ENCODE measurements at regions not wholly inside any gene's neighbourhood (a gene's known extent, or its start where the extent isn't known, plus 50 kb on each side); places are given as distances from the start of the nearest gene placed in this dataset.

DNA sequence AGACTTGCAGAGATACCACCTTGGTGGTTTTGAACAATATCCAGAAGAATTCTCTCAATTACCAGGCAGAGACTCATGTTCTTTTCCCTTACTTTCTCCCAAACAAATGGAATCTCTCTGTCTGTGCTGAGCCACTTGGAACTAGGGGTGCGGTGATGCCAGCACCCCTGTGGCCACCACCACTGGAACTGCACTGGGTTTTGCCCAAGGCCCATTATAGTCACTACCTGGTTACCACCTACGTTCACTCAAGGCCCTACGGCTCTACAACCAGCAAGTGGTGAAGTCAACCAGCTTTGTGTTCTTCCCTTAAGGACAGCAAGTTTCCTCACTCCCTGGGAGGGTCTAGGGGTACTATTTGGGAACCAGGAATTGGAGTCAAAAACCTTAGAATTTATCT is 1183.7 kb downstream of the FSTL5 start:
- Histone ChIP-seq H3K27me3 (ENCODE audit: control insufficient read depth in 2 of 2, insufficient read depth in 2 of 2, low read length in 2 of 2) (no peaks in the 10 kb centered on the region), H3K9ac (ENCODE audit: low read depth in 1 of 2, low read length in 2 of 2) (no peak overlapping the region), H3K4me3 (ENCODE audit: low read length in 2 of 2) (no peak overlapping the region), H3K4me1 (ENCODE audit: control insufficient read depth in 2 of 2, insufficient read depth in 2 of 2, low read length in 2 of 2) (no peaks in the 10 kb centered on the region), H3K27ac (ENCODE audit: low read depth in 2 of 2, low read length in 2 of 2) (no peak overlapping the region), H3K36me3 (ENCODE audit: control insufficient read depth in 2 of 2, insufficient read depth in 2 of 2, low read length in 2 of 2) (no peaks in the 10 kb centered on the region), H3K9me3 (ENCODE audit: control insufficient read depth in 2 of 2, low read length in 2 of 2) (no peaks in the 10 kb centered on the region)

DNA sequence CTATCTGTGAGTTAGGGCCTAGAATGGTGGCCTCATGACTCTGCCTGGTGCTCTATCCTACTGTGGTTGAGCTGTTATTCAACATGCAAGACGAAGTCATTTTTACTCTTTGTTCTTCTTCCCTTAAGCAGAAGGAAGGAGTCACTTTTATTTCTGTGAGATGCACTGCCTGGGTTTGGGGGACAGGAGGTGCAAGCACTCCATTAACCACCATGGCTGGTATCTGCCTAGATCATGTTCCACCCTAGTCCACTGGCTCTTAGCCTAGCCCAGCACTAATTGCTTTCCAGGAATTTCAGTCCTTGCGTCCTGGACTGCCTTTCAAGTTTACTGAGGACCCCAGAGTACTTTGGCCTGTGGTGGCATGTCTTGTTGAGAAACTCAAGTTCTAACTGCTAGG is 1182.7 kb downstream of the FSTL5 start:
- Histone ChIP-seq H3K27ac (ENCODE audit: low read depth in 2 of 2, low read length in 2 of 2) (no peak overlapping the region), H3K4me3 (ENCODE audit: low read length in 2 of 2) (no peak overlapping the region), H3K27me3 (ENCODE audit: control insufficient read depth in 2 of 2, insufficient read depth in 2 of 2, low read length in 2 of 2) (no peaks in the 10 kb centered on the region), H3K9me3 (ENCODE audit: control insufficient read depth in 2 of 2, low read length in 2 of 2) (no peaks in the 10 kb centered on the region), H3K9ac (ENCODE audit: low read depth in 1 of 2, low read length in 2 of 2) (no peak overlapping the region), H3K36me3 (ENCODE audit: control insufficient read depth in 2 of 2, insufficient read depth in 2 of 2, low read length in 2 of 2) (no peaks in the 10 kb centered on the region), H3K4me1 (ENCODE audit: control insufficient read depth in 2 of 2, insufficient read depth in 2 of 2, low read length in 2 of 2) (no peaks in the 10 kb centered on the region)

DNA sequence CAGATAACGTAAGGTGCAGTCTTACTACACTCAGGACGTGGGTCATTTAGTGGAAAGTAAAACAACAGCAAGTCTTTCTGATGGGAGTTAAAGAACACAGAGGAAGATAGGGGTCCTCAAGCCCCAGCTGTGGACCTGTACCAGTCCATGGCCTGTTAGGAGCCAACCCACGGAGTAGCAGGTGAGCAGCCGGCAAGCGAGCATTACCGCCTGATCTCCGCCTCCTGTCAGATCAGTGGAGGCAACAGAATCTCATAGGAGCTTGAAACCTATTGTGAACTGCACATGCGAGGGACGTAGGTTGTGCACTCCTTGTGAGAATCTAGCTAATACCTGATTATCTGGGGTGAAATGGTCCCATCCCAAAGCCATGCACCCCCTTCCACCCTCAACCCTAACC is 1180.8 kb downstream of the FSTL5 start:
- no peak overlapping the region for H3K27ac ChIP-seq (ENCODE audit: low read depth in 2 of 2, low read length in 2 of 2)
- no peak overlapping the region for H3K4me3 ChIP-seq (ENCODE audit: low read length in 2 of 2)
- H3K9me3 ChIP-seq (ENCODE audit: control insufficient read depth in 2 of 2, low read length in 2 of 2), result no peaks in the 10 kb centered on the region
- no peak overlapping the region for H3K9ac ChIP-seq (ENCODE audit: low read depth in 1 of 2, low read length in 2 of 2)
- no peaks in the 10 kb centered on the region for H3K36me3 ChIP-seq (ENCODE audit: control insufficient read depth in 2 of 2, insufficient read depth in 2 of 2, low read length in 2 of 2)
- no peaks in the 10 kb centered on the region for H3K4me1 ChIP-seq (ENCODE audit: control insufficient read depth in 2 of 2, insufficient read depth in 2 of 2, low read length in 2 of 2)
- no peaks in the 10 kb centered on the region for H3K27me3 ChIP-seq (ENCODE audit: control insufficient read depth in 2 of 2, insufficient read depth in 2 of 2, low read length in 2 of 2)

DNA sequence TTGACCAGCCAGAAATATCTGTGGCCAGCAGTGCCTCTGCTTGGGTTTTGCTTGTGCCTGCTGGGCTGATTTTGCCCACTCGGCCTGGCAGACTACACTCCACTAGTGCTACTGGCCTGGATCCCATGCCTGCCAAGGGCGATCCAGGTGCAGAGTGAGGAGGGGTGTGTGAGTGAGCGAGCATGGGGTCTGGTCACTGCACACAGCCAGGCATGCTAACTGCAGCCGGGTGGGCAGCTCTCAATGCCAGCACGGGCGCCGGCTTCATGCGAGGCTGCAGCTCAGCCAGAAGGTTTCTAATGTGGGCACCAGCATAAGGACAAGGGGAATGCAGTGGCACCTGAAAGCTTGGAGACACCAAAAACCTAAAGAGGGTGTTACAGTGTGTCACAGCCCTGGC is 1161.4 kb downstream of the FSTL5 start:
- Histone ChIP-seq H3K4me1 (ENCODE audit: control insufficient read depth in 2 of 2, insufficient read depth in 2 of 2, low read length in 2 of 2) (no peaks in the 10 kb centered on the region), H3K27me3 (ENCODE audit: control insufficient read depth in 2 of 2, insufficient read depth in 2 of 2, low read length in 2 of 2) (no peaks in the 10 kb centered on the region), H3K36me3 (ENCODE audit: control insufficient read depth in 2 of 2, insufficient read depth in 2 of 2, low read length in 2 of 2) (no peaks in the 10 kb centered on the region), H3K9ac (ENCODE audit: low read depth in 1 of 2, low read length in 2 of 2) (no peak overlapping the region), H3K4me3 (ENCODE audit: low read length in 2 of 2) (no peak overlapping the region), H3K27ac (ENCODE audit: low read depth in 2 of 2, low read length in 2 of 2) (no peak overlapping the region), H3K9me3 (ENCODE audit: control insufficient read depth in 2 of 2, low read length in 2 of 2) (no peaks in the 10 kb centered on the region)

DNA sequence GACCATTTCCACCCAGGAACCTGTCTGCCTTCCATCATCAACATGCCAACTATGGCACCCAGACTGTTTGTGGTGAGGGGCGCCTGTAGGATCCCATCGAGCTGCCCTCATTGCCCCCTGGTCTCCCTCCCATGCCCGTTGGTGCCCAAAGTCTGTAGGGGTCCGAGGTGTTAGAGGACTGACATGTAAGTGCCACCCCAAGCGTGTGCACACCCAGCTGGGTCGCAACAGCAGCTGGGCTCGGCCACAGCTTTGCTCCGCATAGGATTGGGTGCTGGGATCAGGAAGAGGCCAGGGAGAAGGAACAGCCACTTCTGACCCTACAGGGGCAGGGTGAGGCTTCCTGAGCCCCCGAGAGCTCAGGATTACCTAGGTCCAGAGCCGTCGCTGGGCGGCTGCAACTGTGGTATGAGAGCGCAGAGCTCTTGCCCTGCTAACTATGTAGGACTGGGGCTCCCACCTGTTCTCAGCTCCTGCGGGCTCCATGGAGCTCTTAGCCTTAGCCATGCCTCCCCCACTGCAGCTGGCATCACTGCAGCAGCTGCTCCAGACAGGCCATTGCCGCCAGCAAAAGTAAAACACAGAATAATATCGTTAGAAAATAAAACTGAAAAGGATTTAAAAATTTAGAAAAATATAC is 1160.3 kb downstream of the FSTL5 start:
- Histone ChIP-seq H3K4me1 (ENCODE audit: control insufficient read depth in 2 of 2, insufficient read depth in 2 of 2, low read length in 2 of 2) (no peaks in the 10 kb centered on the region), H3K27ac (ENCODE audit: low read depth in 2 of 2, low read length in 2 of 2) (no peak overlapping the region), H3K9me3 (ENCODE audit: control insufficient read depth in 2 of 2, low read length in 2 of 2) (no peaks in the 10 kb centered on the region), H3K27me3 (ENCODE audit: control insufficient read depth in 2 of 2, insufficient read depth in 2 of 2, low read length in 2 of 2) (no peaks in the 10 kb centered on the region), H3K4me3 (ENCODE audit: low read length in 2 of 2) (no peak overlapping the region), H3K9ac (ENCODE audit: low read depth in 1 of 2, low read length in 2 of 2) (no peak overlapping the region), H3K36me3 (ENCODE audit: control insufficient read depth in 2 of 2, insufficient read depth in 2 of 2, low read length in 2 of 2) (no peaks in the 10 kb centered on the region)

DNA sequence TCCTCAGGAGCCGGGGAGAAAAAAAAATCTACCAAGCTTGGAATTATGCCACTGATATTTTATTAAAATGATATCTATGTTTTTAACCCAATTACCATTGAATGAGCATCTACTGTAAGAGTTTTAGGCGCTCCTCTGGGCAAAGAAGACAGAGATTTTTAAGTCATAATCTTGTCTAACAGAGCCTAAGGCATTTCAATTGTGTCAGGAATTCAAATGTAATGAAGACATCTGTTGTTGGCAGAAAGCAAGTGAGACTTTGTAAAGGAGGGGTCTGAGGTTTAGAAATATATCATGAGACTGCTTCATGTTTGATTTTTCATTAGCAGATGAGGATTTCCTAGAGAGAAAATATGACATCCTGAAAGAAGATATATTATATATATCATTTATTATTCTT is 1158.1 kb downstream of the FSTL5 start:
- no peaks in the 10 kb centered on the region for H3K4me1 ChIP-seq (ENCODE audit: control insufficient read depth in 2 of 2, insufficient read depth in 2 of 2, low read length in 2 of 2)
- no peaks in the 10 kb centered on the region for H3K9me3 ChIP-seq (ENCODE audit: control insufficient read depth in 2 of 2, low read length in 2 of 2)
- H3K9ac ChIP-seq (ENCODE audit: low read depth in 1 of 2, low read length in 2 of 2), result no peak overlapping the region
- no peak overlapping the region for H3K4me3 ChIP-seq (ENCODE audit: low read length in 2 of 2)
- H3K36me3 ChIP-seq (ENCODE audit: control insufficient read depth in 2 of 2, insufficient read depth in 2 of 2, low read length in 2 of 2), result no peaks in the 10 kb centered on the region
- no peak overlapping the region for H3K27ac ChIP-seq (ENCODE audit: low read depth in 2 of 2, low read length in 2 of 2)
- H3K27me3 ChIP-seq (ENCODE audit: control insufficient read depth in 2 of 2, insufficient read depth in 2 of 2, low read length in 2 of 2), result no peaks in the 10 kb centered on the region

DNA sequence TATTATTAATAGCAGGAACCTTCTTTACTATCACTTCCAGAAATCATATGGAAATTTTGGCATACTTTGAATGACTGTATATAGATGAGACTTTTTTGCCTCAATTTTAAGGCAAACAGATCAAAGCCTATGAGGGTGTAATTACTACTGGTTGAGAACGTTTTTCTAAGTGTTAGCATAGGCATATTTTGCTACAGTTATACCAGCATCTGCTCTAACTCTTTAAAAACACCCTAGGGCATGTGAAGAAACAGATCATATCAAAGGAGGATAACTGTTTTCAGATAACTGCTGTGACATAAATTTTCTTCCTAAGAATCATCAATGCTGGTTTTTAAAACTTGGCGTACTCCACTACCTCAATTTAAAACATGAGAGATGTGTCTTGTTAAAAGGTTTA is 1155.3 kb downstream of the FSTL5 start:
- no peaks in the 10 kb centered on the region for H3K36me3 ChIP-seq (ENCODE audit: control insufficient read depth in 2 of 2, insufficient read depth in 2 of 2, low read length in 2 of 2)

DNA sequence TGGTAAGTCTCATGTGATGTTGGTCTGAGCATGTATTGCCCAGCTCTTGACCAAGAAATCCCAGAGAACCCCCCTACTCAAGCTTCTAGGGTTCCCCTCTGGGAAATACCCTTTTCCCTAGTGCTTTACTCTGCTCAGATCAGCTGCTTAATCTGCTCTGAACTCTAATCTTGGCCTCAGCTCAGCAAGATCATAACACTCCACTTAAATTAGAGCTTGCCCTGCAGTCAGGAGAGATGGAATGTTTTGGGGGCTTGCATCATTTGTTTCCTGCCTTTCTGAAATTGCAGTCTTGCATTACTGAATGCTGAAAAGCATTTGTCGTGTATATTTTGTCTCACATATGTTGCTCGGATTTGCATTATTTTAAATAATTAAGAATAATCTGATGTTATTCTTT is 1153.6 kb downstream of the FSTL5 start:
- no peaks in the 10 kb centered on the region for H3K4me1 ChIP-seq (ENCODE audit: control insufficient read depth in 2 of 2, insufficient read depth in 2 of 2, low read length in 2 of 2)
- no peak overlapping the region for H3K4me3 ChIP-seq (ENCODE audit: low read length in 2 of 2)
- no peaks in the 10 kb centered on the region for H3K9me3 ChIP-seq (ENCODE audit: control insufficient read depth in 2 of 2, low read length in 2 of 2)
- H3K27ac ChIP-seq (ENCODE audit: low read depth in 2 of 2, low read length in 2 of 2), result no peak overlapping the region
- H3K9ac ChIP-seq (ENCODE audit: low read depth in 1 of 2, low read length in 2 of 2), result no peak overlapping the region
- no peaks in the 10 kb centered on the region for H3K27me3 ChIP-seq (ENCODE audit: control insufficient read depth in 2 of 2, insufficient read depth in 2 of 2, low read length in 2 of 2)
- no peaks in the 10 kb centered on the region for H3K36me3 ChIP-seq (ENCODE audit: control insufficient read depth in 2 of 2, insufficient read depth in 2 of 2, low read length in 2 of 2)

More for the DNA sequence above, 1155.3 kb downstream of the FSTL5 start:
- H3K9ac ChIP-seq (ENCODE audit: low read depth in 1 of 2, low read length in 2 of 2), result no peak overlapping the region
- H3K9me3 ChIP-seq (ENCODE audit: control insufficient read depth in 2 of 2, low read length in 2 of 2), result no peaks in the 10 kb centered on the region
- no peaks in the 10 kb centered on the region for H3K4me1 ChIP-seq (ENCODE audit: control insufficient read depth in 2 of 2, insufficient read depth in 2 of 2, low read length in 2 of 2)
- H3K27ac ChIP-seq (ENCODE audit: low read depth in 2 of 2, low read length in 2 of 2), result no peak overlapping the region
- H3K27me3 ChIP-seq (ENCODE audit: control insufficient read depth in 2 of 2, insufficient read depth in 2 of 2, low read length in 2 of 2), result no peaks in the 10 kb centered on the region
- H3K4me3 ChIP-seq (ENCODE audit: low read length in 2 of 2), result no peak overlapping the region

All from mucosa of rectum (tissue), 2 donors.